ENCODE measurements at regions not wholly inside any gene's neighbourhood (a gene's known extent, or its start where the extent isn't known, plus 50 kb on each side); places are given as distances from the start of the nearest gene placed in this dataset.

- H3K36me3 ChIP-seq (ENCODE audit: control insufficient read depth, insufficient read depth, low read length) = no peaks in the 10 kb centered on the region
- TF ChIP-seq CTCF (IDR thresholded peaks at IDR 0.05; ENCODE audit: insufficient read depth, low read length, poor library complexity, severe bottlenecking) = no peak
- no peak overlapping the region for H3K4me3 ChIP-seq (replicated peaks; ENCODE audit: low read depth, low read length)
- no peaks in the 10 kb centered on the region for H3K27me3 ChIP-seq (replicated peaks; ENCODE audit: control insufficient read depth, insufficient read depth, low read length)
- DNase-seq (ENCODE audit: extremely low read depth, insufficient read length) = no peak
Observed at GRCh38 chr12:69099201-69099837, 140.1 kb upstream of the CPSF6 start.

- TF ChIP-seq CTCF (IDR thresholded peaks at IDR 0.05; ENCODE audit: insufficient read depth, low read length, poor library complexity, severe bottlenecking) = no peak
- DNase-seq (ENCODE audit: extremely low read depth, insufficient read length) = no peak
- Histone ChIP-seq H3K4me3 (replicated peaks; ENCODE audit: low read depth, low read length) (no peak overlapping the region), H3K27me3 (replicated peaks; ENCODE audit: control insufficient read depth, insufficient read depth, low read length) (no peaks in the 10 kb centered on the region), H3K36me3 (ENCODE audit: control insufficient read depth, insufficient read depth, low read length) (no peaks in the 10 kb centered on the region)
Observed at GRCh38 chr12:69101505-69101904, 137.9 kb upstream of the CPSF6 start.

GRCh38 chr12:69102856-69103255, 136.5 kb upstream of the CPSF6 start:
- no peak for DNase-seq (ENCODE audit: extremely low read depth, insufficient read length)
- Histone ChIP-seq H3K36me3 (ENCODE audit: control insufficient read depth, insufficient read depth, low read length) (no peaks in the 10 kb centered on the region), H3K4me3 (replicated peaks; ENCODE audit: low read depth, low read length) (no peak overlapping the region), H3K27me3 (replicated peaks; ENCODE audit: control insufficient read depth, insufficient read depth, low read length) (no peaks in the 10 kb centered on the region)
- no peak for TF ChIP-seq CTCF (IDR thresholded peaks at IDR 0.05; ENCODE audit: insufficient read depth, low read length, poor library complexity, severe bottlenecking)

GRCh38 chr12:69105101-69105962, 134.0 kb upstream of the CPSF6 start:
- H3K4me3 ChIP-seq (replicated peaks; ENCODE audit: low read depth, low read length) = no peak overlapping the region
- no peak for TF ChIP-seq CTCF (IDR thresholded peaks at IDR 0.05; ENCODE audit: insufficient read depth, low read length, poor library complexity, severe bottlenecking)
- no peak for DNase-seq (ENCODE audit: extremely low read depth, insufficient read length)
- H3K27me3 ChIP-seq (replicated peaks; ENCODE audit: control insufficient read depth, insufficient read depth, low read length) = no peaks in the 10 kb centered on the region
- no peaks in the 10 kb centered on the region for H3K36me3 ChIP-seq (ENCODE audit: control insufficient read depth, insufficient read depth, low read length)

GRCh38 chr12:69106482-69107118, 132.8 kb upstream of the CPSF6 start:
- no peak for DNase-seq (ENCODE audit: extremely low read depth, insufficient read length)
- H3K4me3 ChIP-seq (replicated peaks; ENCODE audit: low read depth, low read length) = no peak overlapping the region
- TF ChIP-seq CTCF (IDR thresholded peaks at IDR 0.05; ENCODE audit: insufficient read depth, low read length, poor library complexity, severe bottlenecking) = no peak
- H3K36me3 ChIP-seq (ENCODE audit: control insufficient read depth, insufficient read depth, low read length) = no peaks in the 10 kb centered on the region
- no peaks in the 10 kb centered on the region for H3K27me3 ChIP-seq (replicated peaks; ENCODE audit: control insufficient read depth, insufficient read depth, low read length)
